Inflammatory macrophage treated with lipopolysaccharide for 1 hour (primary cell): ENCODE measurements at regions not wholly inside any gene's neighbourhood (a gene's known extent, or its start where the extent isn't known, plus 50 kb on each side); places are given as distances from the start of the nearest gene placed in this dataset.

Source experiments
- DNase-seq, 2 donors: peaks; one replicate each; pipeline ENCODE4 v3.0.0-alpha.2; 2020 to 2022

DNA sequence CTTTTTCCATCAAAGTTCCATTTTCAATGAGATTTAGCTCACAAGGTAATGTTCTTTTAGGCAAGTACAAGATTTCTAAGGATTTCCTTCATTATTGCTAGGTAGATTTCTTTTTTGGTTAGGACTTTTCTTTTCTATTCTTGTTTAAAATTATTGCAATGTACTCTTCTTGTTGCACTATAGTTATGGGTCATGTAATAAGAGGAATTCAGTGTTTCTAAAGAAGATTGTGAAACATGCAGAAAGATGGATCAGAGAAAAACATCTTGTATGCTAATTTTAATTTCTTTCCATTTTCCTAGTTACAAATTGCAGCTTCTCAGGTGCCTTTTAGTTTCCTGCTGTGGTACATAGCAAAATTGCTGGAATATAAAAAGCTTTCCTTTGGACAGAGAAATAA lies 56.1 kb downstream of the BTG1 start:
- DNase-seq: no peak

DNA sequence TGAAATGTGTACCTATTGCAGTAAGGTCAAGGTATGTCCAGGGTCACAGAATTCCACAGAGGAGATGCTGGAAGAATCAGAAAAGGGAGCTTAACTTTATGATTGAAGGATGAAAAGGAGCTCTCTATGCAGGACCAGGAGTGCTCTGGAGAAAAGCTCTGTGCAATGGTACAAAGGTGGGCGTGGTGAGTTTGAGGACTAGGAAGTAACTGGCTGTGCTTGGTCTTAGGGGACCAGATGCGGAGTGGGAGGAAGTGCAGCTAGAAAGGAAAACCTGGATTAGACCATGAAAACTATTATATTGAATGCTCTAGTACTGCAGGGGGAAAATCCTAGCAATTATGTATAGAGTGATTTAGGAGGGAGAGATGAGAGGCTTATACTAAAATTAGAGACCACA lies 56.8 kb downstream of the BTG1 start:
- DNase-seq: no peak

DNA sequence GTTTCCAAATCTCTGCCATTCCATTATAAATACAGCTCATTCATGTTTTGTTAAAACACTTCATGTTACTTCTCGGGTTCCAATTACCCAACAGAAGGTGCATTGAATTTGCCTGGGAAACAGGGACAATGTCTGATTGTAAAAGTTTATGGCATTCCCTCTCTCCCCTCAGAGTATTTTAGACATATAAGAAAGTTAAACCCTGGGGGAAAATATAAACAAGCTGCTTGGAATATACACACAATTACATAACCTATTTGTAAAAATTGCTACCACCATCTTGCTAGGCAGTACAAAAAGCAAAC lies 60.0 kb downstream of the BTG1 start:
- no peak for DNase-seq

DNA sequence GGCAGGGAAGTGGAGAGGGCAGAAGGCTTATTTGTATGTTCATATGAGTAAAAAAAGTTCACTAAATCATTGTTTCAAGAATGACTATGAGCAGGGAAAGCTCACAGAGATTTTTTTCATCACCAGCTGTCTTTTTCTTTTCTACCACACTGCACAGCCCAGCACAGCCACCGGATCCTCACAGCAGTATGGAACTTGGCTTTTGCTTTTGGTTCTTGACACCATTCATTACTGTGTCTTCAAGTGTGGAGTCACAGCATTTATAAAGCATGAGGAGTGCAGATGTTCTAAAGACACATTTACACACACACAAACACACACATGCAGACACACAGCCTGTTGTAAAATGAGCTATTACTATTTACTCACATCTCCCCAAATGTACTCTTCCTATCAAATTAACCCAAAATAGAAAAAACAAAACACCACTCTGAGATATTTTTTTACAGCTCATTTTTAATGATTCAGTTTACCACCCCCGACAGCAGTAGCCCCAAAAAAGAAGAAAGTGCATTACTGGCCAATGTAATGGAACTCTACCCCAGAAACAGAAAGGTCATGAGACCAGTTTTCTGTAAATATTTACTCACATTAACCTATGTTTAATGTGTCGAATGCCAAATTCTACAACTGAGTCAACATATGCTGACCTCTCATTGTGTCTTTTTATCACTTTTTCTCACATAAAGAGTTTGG lies 60.5 kb downstream of the BTG1 start:
- DNase-seq: no peak

DNA sequence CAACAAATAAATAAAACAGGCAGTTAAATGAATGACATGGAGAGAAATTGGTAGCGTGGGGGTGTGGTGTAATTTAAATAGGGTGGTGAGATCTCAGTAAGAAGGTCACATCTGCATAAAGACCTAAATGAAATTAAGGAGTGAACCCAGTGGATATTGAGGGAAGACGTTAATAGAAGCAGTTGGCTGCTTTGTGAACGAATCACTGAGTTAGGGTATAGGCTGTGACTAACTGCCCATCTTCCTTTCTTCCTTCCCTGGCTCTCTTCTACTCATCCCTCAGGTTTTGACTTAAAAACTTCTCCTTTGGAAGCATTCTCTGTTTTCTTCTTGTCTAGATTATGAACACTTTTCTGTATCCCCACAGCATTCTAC lies 64.7 kb downstream of the BTG1 start:
- no peak for DNase-seq

DNA sequence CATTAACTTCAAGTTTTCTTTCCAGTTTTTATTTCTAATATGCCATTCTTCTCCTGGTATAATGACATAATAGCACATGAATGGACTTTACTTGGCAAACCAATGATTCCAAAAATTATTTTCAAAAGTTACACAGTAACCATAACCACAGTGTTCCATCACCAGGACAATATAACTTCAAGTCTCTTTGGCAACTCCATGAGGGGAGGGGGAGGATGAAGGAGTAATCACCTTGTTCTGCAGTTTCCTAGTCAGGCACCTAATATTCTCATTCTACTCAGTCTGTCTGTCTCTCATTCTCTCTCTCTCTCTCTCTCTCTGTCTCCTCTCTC lies 66.6 kb downstream of the BTG1 start:
- no peak for DNase-seq

DNA sequence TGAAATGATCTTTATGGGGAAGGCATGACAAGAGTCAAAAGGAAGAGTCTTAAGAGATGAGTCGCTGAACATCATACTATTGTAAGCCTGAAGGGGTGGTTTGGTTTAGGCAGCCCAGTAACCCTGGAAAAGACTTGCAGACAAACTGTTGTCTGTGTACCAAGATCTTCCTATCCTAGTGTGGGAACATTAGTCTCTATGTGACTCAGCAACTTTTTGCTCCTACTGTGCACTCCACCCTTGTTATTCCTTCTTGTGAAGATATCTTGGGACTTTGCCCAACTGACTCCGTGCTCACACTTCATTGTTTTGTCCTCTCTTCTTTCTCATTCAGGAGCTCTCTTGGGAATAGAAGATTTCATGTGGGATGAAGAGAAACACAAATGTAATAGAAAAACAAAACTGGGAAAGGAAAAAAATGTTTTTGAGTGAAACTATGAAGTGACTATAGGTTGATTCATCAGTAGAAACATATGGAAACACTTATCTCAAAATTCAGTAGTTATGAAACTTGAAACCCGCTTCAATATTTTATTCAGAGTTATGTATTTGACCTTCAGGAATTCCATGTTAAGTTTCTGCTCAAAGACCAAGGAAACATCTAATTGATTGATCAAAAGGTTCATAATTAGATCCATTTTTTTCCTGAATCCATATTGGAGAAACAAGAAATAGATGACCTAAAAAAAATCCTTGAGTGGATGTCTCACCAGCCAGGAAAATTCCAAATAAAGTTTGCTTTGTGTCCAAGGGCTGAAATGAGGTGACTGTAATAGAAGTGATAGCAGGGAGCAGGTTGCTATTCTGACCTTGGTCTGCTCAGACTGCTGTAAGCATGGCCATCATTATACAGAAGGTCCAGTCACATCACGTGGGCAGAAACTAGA lies 67.2 kb downstream of the BTG1 start:
- DNase-seq: peak in 1 of 2 donors; percentile 55

DNA sequence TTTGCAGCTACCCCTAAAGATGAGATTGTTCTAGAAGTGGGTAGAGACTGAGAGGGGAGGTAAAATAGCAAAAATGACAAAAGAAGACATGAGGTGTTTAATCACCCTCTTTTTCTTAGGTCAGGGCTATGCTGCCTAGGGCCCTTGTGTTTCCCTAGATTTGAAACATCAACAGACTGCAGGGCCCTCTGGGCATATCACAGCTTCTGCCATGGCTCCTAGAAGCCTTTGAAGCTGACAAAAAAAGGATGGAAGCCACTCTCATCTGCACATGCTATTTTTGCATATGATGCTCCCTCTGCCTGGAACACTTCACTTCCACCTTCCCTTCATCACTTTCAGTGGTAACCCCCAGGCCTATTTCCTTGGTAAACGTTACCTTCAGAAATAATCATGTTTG lies 68.1 kb downstream of the BTG1 start:
- no peak for DNase-seq

DNA sequence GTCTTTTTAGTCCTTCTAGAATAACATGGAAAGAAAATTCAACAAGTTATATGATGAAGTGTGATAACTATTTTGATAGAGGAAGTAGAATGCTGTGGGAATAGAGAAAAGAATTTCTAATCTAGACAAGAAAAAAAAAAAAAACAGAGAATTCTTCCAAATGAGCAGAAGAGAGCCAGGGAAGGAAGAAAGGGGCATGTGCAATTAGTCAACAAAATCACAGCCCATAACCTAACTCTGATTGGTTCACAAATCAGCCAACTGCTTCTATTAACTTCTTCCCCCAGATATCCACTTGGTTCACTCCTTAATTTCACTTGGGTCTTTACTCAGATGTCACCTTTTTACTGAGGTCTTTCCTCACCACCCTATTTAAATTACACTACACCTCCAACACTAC lies 69.5 kb downstream of the BTG1 start:
- no peak for DNase-seq

DNA sequence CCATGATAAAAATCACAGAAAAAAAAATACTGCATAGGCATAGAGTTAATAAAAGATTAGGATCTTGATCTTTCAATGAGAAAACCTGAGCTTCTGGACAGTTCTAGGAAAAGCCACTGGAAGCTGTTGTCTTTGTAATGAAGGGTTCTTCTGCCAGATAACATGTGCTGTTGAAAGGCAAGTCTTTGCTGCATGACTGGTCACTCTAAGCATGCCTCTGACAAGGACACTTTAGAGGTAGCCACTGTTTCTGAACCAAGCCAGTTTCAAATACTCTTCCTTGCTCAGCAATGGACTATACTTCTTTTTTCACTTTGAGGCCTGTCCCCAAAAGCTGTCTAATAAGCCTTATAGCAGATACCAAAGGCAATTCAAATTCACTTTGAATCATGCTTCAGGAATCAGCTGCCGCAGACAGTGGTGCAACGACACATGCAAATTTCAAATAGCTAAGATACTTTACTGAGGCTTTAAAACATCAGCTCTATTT lies 70.2 kb downstream of the BTG1 start:
- no peak for DNase-seq

DNA sequence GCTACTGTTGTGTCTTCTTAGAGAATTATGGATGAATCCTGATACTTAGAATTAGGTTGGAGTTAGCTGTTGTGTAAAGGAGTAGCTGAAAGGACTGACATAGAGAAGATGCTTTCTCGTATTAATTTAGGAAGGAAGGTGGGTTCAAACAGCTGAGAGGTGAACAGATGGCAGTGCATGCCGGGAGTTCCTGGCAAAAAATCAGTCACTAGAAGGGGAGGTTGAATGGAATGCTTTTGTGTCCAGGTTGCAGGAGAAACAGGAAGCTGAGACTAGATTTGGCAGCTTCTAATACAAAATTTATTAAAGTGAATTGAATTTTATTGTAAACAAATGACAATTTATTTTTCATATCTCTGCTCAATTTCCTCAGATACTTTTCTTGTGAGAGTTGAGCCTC lies 70.8 kb downstream of the BTG1 start:
- DNase-seq: no peak

DNA sequence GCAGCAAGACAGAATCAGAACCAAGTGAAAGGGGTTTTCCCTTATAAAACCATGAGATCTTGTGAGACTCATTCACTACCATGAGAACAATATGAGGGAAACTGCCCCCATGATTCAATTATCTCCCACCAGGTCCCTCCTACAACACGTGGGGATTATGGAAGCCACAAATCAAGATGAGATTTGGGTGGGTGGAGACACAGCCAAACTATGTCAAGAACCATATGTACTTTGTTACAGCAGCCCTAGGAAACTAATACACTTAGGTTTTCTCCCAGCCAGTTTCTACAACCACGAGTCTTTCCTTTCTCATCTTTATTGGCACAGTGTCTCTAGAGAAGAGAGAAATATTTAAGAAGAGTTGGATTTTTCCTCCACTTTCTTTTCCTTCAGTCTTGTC lies 72.6 kb downstream of the BTG1 start:
- peak in 1 of 2 donors; percentile 65 for DNase-seq

DNA sequence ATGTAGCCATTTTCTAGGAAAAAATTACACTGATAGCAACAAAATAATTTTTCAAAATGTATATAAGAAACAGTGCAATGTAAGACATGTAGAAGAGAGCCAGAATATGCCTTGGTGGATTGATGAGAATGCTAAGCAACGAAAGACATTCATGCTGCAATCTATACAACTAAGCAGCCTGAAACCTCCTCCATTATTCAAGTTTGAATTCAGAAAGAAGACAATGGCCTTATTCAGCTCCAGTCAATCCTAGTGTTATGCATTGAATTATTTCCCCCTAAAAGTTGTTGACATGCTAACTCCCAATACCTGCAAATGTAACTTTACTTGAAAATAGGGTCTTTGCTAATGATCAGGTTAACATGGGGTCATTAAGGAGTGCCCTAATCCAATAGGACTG lies 73.5 kb downstream of the BTG1 start:
- DNase-seq: no peak

DNA sequence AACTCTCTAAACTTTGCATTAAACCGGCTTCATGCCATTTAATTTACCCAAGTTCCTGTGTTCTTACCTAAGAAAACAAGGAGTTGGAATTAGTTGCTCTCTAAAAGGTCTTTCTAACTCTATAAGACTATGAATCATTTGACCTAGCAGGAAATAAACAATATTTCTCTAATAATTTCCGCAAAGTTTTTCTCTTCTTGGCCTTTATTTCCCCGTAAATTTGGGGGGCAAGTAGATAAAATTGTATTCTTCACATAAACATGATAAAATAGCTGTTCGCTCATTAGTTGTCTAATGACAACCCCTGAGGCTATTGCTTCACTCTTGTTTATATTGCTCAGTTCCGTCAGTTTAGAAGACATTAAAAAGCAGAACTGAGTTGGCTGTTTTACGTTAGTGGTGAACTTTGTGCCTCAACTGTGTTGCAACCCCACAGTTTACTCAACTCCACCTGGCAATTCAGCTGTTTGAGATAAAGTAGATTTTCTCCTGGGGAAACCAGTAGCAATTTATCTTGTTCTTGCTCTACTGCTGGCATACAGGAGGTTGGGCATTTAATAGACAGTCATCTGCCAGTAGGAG lies 74.7 kb downstream of the BTG1 start:
- DNase-seq: peak; percentile 91 to 92

DNA sequence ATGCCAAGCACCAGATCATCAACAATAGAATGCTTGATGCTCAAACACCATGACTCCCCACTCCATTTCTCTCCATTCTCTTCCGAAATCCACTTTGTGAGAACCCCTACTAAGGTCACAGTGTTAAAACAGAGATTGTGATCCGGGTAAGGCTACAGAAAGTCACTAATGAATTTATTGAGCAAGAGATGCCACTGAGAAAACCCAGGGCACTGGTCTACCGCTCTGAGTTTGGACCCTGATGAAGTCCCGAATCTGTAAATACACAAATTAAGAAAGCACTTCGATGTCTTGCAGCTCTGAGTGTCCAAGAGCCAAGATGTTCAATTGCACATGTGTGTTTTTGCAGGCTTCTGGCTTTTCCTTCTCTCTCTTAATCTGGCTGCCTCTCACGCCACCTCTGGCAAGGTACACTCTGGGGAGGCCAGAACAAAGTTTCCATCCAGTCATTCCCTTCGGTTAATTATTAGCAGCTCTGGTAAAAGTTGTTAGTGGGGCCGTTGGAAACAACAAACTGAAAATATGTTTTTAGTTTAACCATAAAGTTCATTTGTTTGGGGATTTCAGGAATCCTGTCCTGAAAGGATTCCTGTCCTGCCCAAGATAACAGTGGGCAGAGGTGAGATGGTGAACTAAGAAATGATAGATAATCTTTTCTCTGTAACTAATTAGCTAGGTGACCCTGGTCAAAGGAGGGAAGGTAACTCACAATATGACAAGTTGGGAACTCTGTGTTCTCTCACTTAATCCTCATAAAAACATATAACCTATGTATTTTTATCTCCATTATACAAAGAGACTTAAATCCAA lies 75.4 kb downstream of the BTG1 start:
- DNase-seq: no peak

DNA sequence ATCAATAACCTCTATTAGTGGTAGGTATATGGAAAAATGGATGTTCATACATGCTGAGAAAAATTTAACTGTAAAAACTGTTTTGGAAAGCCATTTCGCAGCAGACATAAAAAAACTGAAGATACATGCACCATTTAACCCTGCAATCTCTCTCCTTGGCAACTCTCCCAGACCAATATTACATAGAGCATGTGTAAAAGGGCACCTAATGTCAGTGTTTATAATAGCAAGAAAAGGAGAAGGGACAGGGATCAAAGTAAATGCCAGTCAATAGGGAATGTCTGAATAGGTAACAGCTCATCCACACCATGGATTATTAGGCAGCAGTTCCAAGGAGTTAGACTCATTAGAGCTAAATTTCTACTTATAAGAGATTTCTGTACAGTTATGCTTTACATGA lies 77.2 kb downstream of the BTG1 start:
- no peak for DNase-seq

DNA sequence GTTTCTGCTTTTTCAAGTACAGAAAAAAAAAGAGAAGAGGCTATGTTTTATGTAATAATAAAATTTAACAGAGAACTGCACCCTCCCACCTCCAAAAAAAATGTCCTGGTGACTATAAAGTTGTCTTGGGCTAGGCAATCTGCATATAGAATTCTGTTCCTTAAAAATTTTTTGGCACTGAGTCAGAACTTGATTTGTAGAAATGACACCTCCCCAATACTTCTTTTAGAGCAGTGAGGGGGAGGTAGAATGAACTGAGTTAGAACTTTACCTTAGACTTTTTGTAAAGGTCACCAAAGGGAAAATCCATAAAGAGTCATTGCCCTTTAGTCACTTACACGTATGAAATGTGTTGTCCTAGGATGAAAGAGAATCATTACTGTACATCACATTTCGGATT lies 80.0 kb downstream of the BTG1 start:
- DNase-seq: peak; percentile 83 to 92

DNA sequence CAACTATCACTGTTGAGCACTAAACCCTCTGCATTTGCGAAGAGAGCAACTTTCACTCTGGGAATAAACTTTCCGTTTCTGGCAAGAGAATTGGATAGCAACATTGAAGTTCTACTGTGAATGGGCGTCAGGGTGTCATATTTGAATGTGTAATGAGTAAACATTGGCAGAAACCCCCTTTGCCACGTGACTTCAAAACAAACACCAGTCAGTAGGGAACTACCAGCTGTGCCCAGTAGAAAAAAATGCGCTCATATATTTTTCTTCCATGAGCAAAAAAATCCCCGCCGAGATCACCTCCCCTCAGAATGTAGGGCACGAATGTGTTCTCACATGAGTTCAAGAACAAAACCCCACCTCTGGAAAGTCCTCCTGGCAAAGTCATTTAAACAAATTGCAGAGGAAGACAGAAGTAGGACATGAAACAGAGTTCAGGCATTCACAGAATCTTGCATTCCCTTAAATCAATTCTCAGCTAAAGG lies 80.6 kb downstream of the BTG1 start:
- DNase-seq: peak; percentile 87 to 98

DNA sequence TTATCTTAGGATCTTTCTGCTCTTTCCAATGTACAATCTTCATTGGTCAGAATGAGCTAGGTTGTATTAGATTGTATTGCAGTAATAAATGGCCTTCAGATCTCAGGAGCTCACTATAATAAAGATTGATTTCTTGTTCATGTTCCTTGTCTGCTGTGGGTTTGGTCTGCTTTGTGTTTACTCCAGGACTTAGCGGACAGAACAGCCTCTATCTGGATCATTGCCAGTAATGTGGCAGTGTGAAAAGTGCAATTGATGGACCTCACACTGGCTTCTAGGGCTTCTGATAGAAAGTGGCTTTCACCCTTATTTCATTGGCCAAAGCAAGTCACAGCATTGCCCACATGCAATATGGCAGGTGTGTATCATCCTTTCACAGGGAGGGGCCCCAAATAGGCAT lies 81.2 kb downstream of the BTG1 start:
- DNase-seq: no peak

DNA sequence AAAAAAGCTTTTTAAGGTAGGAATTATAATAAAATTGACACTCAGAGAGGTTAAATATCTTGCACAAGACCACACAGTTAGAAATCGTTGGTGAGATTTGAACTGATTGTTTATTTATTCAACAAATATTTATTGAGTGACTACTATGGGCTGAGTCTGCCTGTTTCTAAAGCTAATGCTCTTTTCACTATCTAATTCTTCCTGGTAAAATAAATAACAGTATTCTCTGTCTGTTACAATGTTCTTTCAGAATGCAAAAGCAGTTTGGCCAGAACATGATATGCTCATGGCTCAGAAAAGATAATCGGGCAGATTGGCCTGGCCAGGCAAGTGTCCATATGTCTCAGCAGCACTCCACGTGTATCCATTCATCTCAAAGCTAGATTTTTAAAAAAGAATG lies 82.0 kb downstream of the BTG1 start:
- DNase-seq: no peak

DNA sequence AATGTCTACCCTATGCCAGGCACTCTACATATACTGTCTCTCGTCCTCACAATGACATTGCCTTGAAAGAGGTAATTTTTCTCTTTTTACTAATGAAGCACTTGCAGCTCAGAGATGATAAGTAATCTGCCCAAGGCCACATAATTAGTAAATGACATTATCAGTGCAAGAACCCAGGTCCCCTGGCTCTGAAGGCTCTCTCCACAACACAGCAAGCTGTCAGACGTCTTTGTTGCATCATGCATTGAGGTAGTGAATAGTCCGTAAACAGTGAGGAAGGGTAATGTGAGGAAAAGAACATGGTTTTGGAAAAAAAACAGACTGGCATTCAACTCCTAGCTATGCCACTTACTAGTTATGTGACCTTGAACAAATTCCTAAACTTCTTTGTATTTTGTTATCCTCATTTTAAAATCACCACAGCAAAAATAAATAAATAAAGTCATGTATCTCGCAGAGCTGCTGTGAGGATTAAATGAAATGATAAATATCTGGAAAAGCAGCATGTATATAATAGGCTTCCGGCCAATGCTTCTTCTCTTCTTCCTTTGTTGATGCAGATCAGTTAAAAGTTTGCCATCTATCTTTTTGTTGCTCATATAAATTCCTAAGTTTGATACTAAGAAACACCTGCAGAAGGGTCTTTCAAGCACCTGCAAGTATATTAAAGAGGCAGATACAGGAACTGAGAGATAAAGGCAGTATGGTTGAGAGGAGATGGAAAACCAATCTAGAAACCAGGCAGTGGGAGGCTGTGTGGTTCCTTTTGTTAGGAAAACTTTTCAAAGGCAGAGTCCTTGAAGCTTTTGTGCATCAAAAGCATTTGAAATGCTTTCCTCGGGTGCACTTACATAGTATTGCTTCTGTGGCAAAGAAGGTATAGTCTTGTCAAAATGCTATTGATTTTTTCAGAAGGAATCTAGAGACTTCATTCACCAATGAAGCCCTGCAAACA lies 82.8 kb downstream of the BTG1 start:
- DNase-seq: no peak

DNA sequence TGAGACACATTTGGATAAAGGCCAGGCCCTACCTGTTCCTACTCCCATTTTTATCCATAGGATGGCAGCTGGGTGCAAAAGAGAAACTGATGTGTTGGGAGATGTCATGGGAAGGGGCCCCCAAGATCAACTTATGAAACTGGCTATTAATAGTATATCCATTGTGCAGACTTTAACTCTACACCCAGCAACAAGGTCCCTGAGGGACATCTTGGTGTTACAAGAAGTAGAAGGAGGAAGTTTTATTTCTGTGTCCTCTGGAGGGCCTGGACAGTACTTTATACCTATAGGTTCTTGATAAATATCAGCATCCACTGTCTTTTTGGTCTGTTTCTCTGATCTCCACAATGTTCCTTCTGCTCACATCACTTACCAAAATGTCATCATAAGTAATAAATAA lies 84.6 kb downstream of the BTG1 start:
- DNase-seq: no peak
